ENCODE measurements at regions not wholly inside any gene's neighbourhood (a gene's known extent, or its start where the extent isn't known, plus 50 kb on each side); places are given as distances from the start of the nearest gene placed in this dataset.

DNA sequence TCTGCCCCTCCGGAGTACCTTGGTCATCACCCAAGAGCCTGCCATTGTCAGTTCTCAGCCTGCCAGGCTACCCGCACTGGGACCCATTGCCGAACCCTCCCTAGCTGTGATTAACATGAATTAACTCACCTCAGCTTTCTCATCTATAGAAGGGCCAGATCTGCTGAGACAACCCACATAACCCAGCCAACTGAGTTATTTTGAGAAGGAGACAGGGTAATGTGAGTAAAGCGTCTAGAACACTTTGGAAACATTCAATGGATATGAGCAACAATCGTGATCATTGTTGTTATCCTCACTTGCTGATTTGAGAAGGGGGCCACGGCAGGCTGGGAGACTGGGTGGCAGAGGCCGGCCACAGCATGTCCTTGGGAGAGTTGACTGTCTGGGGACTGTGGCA, 196.8 kb downstream of the GLI2 start:
- TF ChIP-seq POLR2A (IDR thresholded peaks at IDR 0.05; ENCODE audit: low read length), result no peak
- TF ChIP-seq GATA1 (IDR thresholded peaks at IDR 0.05; ENCODE audit: low read depth, low read length), result no peak

Measured in erythroblast (primary cell).